ENCODE measurements at regions not wholly inside any gene's neighbourhood (a gene's known extent, or its start where the extent isn't known, plus 50 kb on each side); places are given as distances from the start of the nearest gene placed in this dataset.

DNA sequence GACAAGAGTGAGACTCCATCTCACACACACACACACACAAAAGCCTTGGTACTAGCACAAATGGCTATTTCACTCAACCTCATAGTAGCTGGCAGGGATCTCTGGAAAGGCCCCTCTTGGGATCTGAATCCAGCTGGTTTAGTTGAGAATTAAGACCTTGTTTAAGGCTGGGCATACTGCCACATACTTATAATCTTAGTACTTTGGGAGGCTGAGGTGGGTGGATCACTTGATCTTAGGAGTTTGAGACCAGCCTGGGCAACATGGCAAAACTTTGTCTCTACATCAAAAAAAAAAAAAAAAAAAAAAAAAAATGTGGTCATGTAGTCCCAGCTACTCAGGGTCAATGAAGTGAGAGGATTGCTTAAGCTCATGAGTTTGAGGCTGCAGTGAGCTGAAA is 628.3 kb downstream of the MMUT start:
- no peaks in the 10 kb centered on the region for H3K36me3 ChIP-seq
- H3K4me1 ChIP-seq, result no peaks in the 10 kb centered on the region
- H3K4me3 ChIP-seq (replicated peaks in 1 of 3), result no peak overlapping the region
- DNase-seq, result no peak
- H3K9me3 ChIP-seq, result no peaks in the 10 kb centered on the region
- intact Hi-C loops (cut with DNase I), result no loop called here
- no peak overlapping the region for H3K27ac ChIP-seq
- no peak for TF ChIP-seq POLR2A (IDR thresholded peaks at IDR 0.05)
- TF ChIP-seq, protein P1, sequence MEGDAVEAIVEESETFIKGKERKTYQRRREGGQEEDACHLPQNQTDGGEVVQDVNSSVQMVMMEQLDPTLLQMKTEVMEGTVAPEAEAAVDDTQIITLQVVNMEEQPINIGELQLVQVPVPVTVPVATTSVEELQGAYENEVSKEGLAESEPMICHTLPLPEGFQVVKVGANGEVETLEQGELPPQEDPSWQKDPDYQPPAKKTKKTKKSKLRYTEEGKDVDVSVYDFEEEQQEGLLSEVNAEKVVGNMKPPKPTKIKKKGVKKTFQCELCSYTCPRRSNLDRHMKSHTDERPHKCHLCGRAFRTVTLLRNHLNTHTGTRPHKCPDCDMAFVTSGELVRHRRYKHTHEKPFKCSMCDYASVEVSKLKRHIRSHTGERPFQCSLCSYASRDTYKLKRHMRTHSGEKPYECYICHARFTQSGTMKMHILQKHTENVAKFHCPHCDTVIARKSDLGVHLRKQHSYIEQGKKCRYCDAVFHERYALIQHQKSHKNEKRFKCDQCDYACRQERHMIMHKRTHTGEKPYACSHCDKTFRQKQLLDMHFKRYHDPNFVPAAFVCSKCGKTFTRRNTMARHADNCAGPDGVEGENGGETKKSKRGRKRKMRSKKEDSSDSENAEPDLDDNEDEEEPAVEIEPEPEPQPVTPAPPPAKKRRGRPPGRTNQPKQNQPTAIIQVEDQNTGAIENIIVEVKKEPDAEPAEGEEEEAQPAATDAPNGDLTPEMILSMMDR (IDR thresholded peaks at IDR 0.05), result no peak
- no peaks in the 10 kb centered on the region for H3K27me3 ChIP-seq

GRCh38 chr6:48833916-48834315 is 629.1 kb downstream of the MMUT start:
- no peak for DNase-seq
- 91 to 96% methylated on average over 1 of the region's 1 CpG for WGBS, 2 donors
- Histone ChIP-seq H3K36me3 (no peaks in the 10 kb centered on the region), H3K4me3 (replicated peaks in 1 of 3) (no peak overlapping the region), H3K9me3 (no peaks in the 10 kb centered on the region), H3K27ac (no peak overlapping the region), H3K27me3 (no peaks in the 10 kb centered on the region), H3K4me1 (no peaks in the 10 kb centered on the region)
- TF ChIP-seq POLR2A (IDR thresholded peaks at IDR 0.05), result no peak
- TF ChIP-seq, protein P1 (IDR thresholded peaks at IDR 0.05), result no peak
- intact Hi-C loops (cut with DNase I), result no loop called here

GRCh38 chr6:48826901-48827701 is 636.0 kb downstream of the MMUT start:
- 78 to 80% methylated on average over 6 of the region's 6 CpGs for WGBS, 2 donors
- DNase-seq, result no peak
- Histone ChIP-seq H3K4me3 (replicated peaks in 1 of 3) (no peak overlapping the region), H3K36me3 (no peaks in the 10 kb centered on the region), H3K9me3 (no peaks in the 10 kb centered on the region), H3K27ac (no peak overlapping the region), H3K27me3 (no peaks in the 10 kb centered on the region), H3K4me1 (no peaks in the 10 kb centered on the region)
- intact Hi-C loops (cut with DNase I), result no loop called here
- TF ChIP-seq, protein P1 (IDR thresholded peaks at IDR 0.05), result no peak
- no peak for TF ChIP-seq POLR2A (IDR thresholded peaks at IDR 0.05)

DNA sequence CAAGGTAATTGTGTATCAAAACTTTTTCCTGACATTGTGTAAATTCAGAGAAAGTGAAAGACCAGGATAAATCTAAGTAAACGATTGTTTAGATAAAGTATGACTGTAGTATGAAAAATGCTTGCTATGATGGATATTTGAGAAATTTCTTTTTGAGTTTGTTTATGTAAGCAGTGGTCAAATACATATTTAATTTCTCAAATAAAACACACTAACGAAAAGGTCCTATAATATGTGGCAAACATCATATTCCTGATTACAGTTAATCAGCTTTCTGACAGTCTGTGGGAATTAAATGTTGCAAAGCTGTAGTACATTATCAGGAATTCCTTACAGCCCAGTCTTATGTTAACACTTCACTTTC is 636.9 kb downstream of the MMUT start:
- Histone ChIP-seq H3K36me3 (no peaks in the 10 kb centered on the region), H3K27ac (no peak overlapping the region), H3K9me3 (no peaks in the 10 kb centered on the region), H3K4me3 (replicated peaks in 1 of 3) (no peak overlapping the region), H3K27me3 (no peaks in the 10 kb centered on the region), H3K4me1 (no peaks in the 10 kb centered on the region)
- DNase-seq, result no peak
- TF ChIP-seq, protein P1 (IDR thresholded peaks at IDR 0.05), result no peak
- no peak for TF ChIP-seq POLR2A (IDR thresholded peaks at IDR 0.05)
- intact Hi-C loops (cut with DNase I), result no loop called here
- 73 to 75% methylated on average over 2 of the region's 2 CpGs for WGBS, 2 donors

- intact Hi-C loops (cut with DNase I), result no loop called here
- Histone ChIP-seq H3K4me1 (no peaks in the 10 kb centered on the region), H3K36me3 (no peaks in the 10 kb centered on the region), H3K27me3 (no peaks in the 10 kb centered on the region), H3K9me3 (no peaks in the 10 kb centered on the region), H3K4me3 (replicated peaks in 1 of 3) (no peak overlapping the region), H3K27ac (no peak overlapping the region)
- 66 to 87% methylated on average over 3 of the region's 3 CpGs for WGBS, 2 donors
- TF ChIP-seq POLR2A (IDR thresholded peaks at IDR 0.05), result no peak
- TF ChIP-seq, protein P1 (IDR thresholded peaks at IDR 0.05), result no peak
- no peak for DNase-seq
Measured at GRCh38 chr6:48825501-48826151, 637.4 kb downstream of the MMUT start.
